Ascending aorta (tissue), 2 donors: ENCODE measurements at regions not wholly inside any gene's neighbourhood (a gene's known extent, or its start where the extent isn't known, plus 50 kb on each side); places are given as distances from the start of the nearest gene placed in this dataset.
"Not testable (repeated sequence)": the region's sequence is repeated elsewhere in the genome, so short reads cannot be mapped to it uniquely, and the experiment has no call there.

Experiments used
- DNase-seq, 2 donors: peaks; one replicate each; pipeline ENCODE4 v3.0.0-alpha.2; 2019; ENCODE audit warnings: low spot score in 2 of 2
- H3K27ac ChIP-seq, 2 donors: fragments of 200-600 bp; sonication (generic); one replicate each; pipeline ENCODE4 v1.5.1; 2016 to 2017; ENCODE audit warnings: mild to moderate bottlenecking in 1 of 2
- H3K27me3 ChIP-seq: fragments of 200-600 bp; sonication (generic); one replicate; pipeline ENCODE4 v1.5.1; 2017
- H3K36me3 ChIP-seq, 2 donors: fragments of 200-600 bp; sonication (generic); one replicate each; pipeline ENCODE4 v1.5.1; 2016
- H3K4me1 ChIP-seq, 2 donors: fragments of 200-600 bp; sonication (generic); one replicate each; pipeline ENCODE4 v1.5.1; 2016 to 2017; ENCODE audit warnings: mild to moderate bottlenecking in 1 of 2
- H3K4me3 ChIP-seq, 2 donors: fragments of 200-600 bp; sonication (generic); one replicate each; pipeline ENCODE4 v1.5.1; 2016 to 2017; ENCODE audit warnings: mild to moderate bottlenecking in 1 of 2
- H3K9me3 ChIP-seq, 2 donors: fragments of 200-600 bp; sonication (generic); one replicate each; pipeline ENCODE4 v1.5.1; 2016
- CTCF ChIP-seq, 3 experiments: fragments of 200-600 bp in 2 of 3; fragments of 450-650 bp in 1 of 3; sonication (generic) in 2 of 3; IDR thresholded peaks; one replicate each; pipeline ENCODE4 v1.5.1; 2016 to 2019; ENCODE audit warnings: antibody characterized with exemption in 3 of 3, mild to moderate bottlenecking in 1 of 3, moderate library complexity in 1 of 3
- intact Hi-C: fragments of 100-400 bp; cut with DNase I; formaldehyde crosslinking; loops from one replicate; pipeline ENCODE4 v1.15.1; 2023

GRCh38 chr9:135402739-135403695, 76.6 kb upstream of the PPP1R26 start:
- no peaks in the 10 kb centered on the region for H3K4me1 ChIP-seq
- DNase-seq: no peak

GRCh38 chr9:135403733-135404450, 75.7 kb upstream of the PPP1R26 start:
- no peaks in the 10 kb centered on the region for H3K4me1 ChIP-seq
- H3K27ac ChIP-seq: no peak overlapping the region
- H3K27me3 ChIP-seq: no peaks in the 10 kb centered on the region
- TF ChIP-seq CTCF (IDR thresholded peaks at IDR 0.05): no peak
- H3K4me3 ChIP-seq: no peak overlapping the region
- no peaks in the 10 kb centered on the region for H3K9me3 ChIP-seq
- H3K36me3 ChIP-seq: no peaks in the 10 kb centered on the region
- intact Hi-C loops: no loop called here
- no peak for DNase-seq

More at GRCh38 chr9:135402739-135403695, 76.6 kb upstream of the PPP1R26 start:
- H3K9me3 ChIP-seq: no peaks in the 10 kb centered on the region
- H3K4me3 ChIP-seq: no peak overlapping the region
- H3K27ac ChIP-seq: no peak overlapping the region
- H3K27me3 ChIP-seq: no peaks in the 10 kb centered on the region
- intact Hi-C loops: no loop called here
- no peaks in the 10 kb centered on the region for H3K36me3 ChIP-seq
- TF ChIP-seq CTCF (IDR thresholded peaks at IDR 0.05): no peak

- Histone ChIP-seq H3K9me3 (no peaks in the 10 kb centered on the region), H3K4me1 (no peaks in the 10 kb centered on the region), H3K4me3 (no peak overlapping the region), H3K27me3 (no peaks in the 10 kb centered on the region), H3K36me3 (no peaks in the 10 kb centered on the region), H3K27ac (no peak overlapping the region)
- TF ChIP-seq CTCF (IDR thresholded peaks at IDR 0.05): no peak
- intact Hi-C loops: no loop called here
- no peak for DNase-seq
Observed at GRCh38 chr9:135404451-135405144, 75.0 kb upstream of the PPP1R26 start.

- H3K27me3 ChIP-seq, H3K4me3 ChIP-seq, H3K36me3 ChIP-seq, H3K27ac ChIP-seq, intact Hi-C loops, H3K4me1 ChIP-seq, H3K9me3 ChIP-seq, DNase-seq: not testable (repeated sequence)
Observed at GRCh38 chr9:135405145-135405464, 74.5 kb upstream of the PPP1R26 start.

- no peak for TF ChIP-seq CTCF (IDR thresholded peaks at IDR 0.05)
Observed at GRCh38 chr9:135408476-135409254, 70.9 kb upstream of the PPP1R26 start.

More at GRCh38 chr9:135408476-135409254, 70.9 kb upstream of the PPP1R26 start:
- H3K9me3 ChIP-seq: no peaks in the 10 kb centered on the region
- no peak overlapping the region for H3K27ac ChIP-seq
- no peak for DNase-seq
- H3K4me1 ChIP-seq: no peaks in the 10 kb centered on the region
- H3K4me3 ChIP-seq: no peak overlapping the region
- no peaks in the 10 kb centered on the region for H3K36me3 ChIP-seq
- intact Hi-C loops: no loop called here
- H3K27me3 ChIP-seq: no peaks in the 10 kb centered on the region
